Spleen (tissue), 11 donors: ENCODE measurements at regions not wholly inside any gene's neighbourhood (a gene's known extent, or its start where the extent isn't known, plus 50 kb on each side); places are given as distances from the start of the nearest gene placed in this dataset.

Experiments
- DNase-seq: peaks from one replicate; pipeline ENCODE4 v3.0.0-alpha.2; 2020
- H3K27ac ChIP-seq, 8 donors: fragments of 200-600 bp; sonication (generic) in 7 of 8; 1 replicate in 4 of 8; 2 replicates in 4 of 8; pipeline versions ENCODE4 v1.5.0 to v1.8.0; 2016 to 2021; ENCODE audit warnings: inconsistent platforms in 4 of 8, mild to moderate bottlenecking in 4 of 8, moderate library complexity in 1 of 8
- H3K27me3 ChIP-seq, 7 donors: fragments of 200-600 bp; sonication (generic) in 6 of 7; replicated peaks in 1 of 7; 1 replicate in 4 of 7; 2 replicates in 3 of 7; pipeline versions ENCODE4 v1.5.0 to v1.8.0; 2016 to 2021; ENCODE audit warnings: inconsistent platforms in 3 of 7, mild to moderate bottlenecking in 1 of 7
- H3K36me3 ChIP-seq, 6 donors: fragments of 200-600 bp; sonication (generic) in 5 of 6; 1 replicate in 4 of 6; 2 replicates in 2 of 6; pipeline versions ENCODE4 v1.5.0 to v1.8.0; 2016 to 2021; ENCODE audit warnings: inconsistent platforms in 2 of 6
- H3K4me1 ChIP-seq, 6 donors: fragments of 200-600 bp; sonication (generic) in 5 of 6; 1 replicate in 3 of 6; 2 replicates in 3 of 6; pipeline versions ENCODE4 v1.5.0 to v1.8.0; 2016 to 2021; ENCODE audit warnings: inconsistent platforms in 3 of 6
- H3K4me3 ChIP-seq, 8 donors: fragments of 200-600 bp; sonication (generic) in 7 of 8; 1 replicate in 4 of 8; 2 replicates in 4 of 8; pipeline versions ENCODE4 v1.5.0 to v1.8.0; 2016 to 2021; ENCODE audit warnings: inconsistent platforms in 4 of 8, mild to moderate bottlenecking in 4 of 8, moderate library complexity in 2 of 8
- H3K9me3 ChIP-seq, 8 donors: fragments of 200-600 bp; sonication (generic) in 7 of 8; 1 replicate in 4 of 8; 2 replicates in 4 of 8; pipeline versions ENCODE4 v1.5.0 to v1.8.0; 2016 to 2021; ENCODE audit warnings: inconsistent platforms in 4 of 8
- POLR2A ChIP-seq, 3 donors: fragments of 450-650 bp; IDR thresholded peaks; one replicate each; pipeline ENCODE4 v1.5.1; 2017; ENCODE audit warnings: antibody characterized with exemption in 3 of 3, mild to moderate bottlenecking in 1 of 3
- POLR2AphosphoS5 ChIP-seq, 3 donors: sonication (generic); formaldehyde crosslinking; IDR thresholded peaks; one replicate each; pipeline ENCODE4 v1.5.1; 2017; ENCODE audit warnings: antibody characterized with exemption in 3 of 3
- WGBS, 5 donors: extraction: QIAGEN DNeasy Blood & Tissue Kit in 3 of 5; methylation state at CpG; one replicate each; pipeline versions ENCODE4 v1.1.5 to v1.1.7; 2013 to 2018; 5-methylcytosine and 5-hydroxymethylcytosine counted together
- intact Hi-C: fragments of 100-400 bp; cut with DNase I; formaldehyde crosslinking; loops from one replicate; pipeline ENCODE4 v1.15.0; 2023; ENCODE audit warnings: low total_unique reads
- TF ChIP-seq, protein P1 (sequence below), 11 experiments: fragments of 200-600 bp in 7 of 11; fragments of 450-650 bp in 4 of 11; sonication (generic) in 4 of 11; IDR thresholded peaks in 8 of 11; conservative IDR thresholded peaks in 3 of 11; 1 replicate in 7 of 11; 2 replicates in 4 of 11; pipeline versions ENCODE4 v1.4.0 to v1.8.0; 2016 to 2021; ENCODE audit warnings: antibody characterized with exemption in 11 of 11, inconsistent platforms in 4 of 11, mild to moderate bottlenecking in 1 of 11
- donor health status: healthy with polysubstance abuse.
- donor health status: DM: no; HTN: no; CAD: no; lungs with moderate emphysema.
- donor health status: DM: no; HTN: no; CAD: no.
- donor health status: Bipolar disorder and iron deficiency.
- donor health status: healthy.
- donor health status: DM: no; HTN: no; CAD: no.
- donor health status: DM: yes; HTN: yes; CAD: no.

- TF ChIP-seq POLR2AphosphoS5 (IDR thresholded peaks at IDR 0.05): no peak
- TF ChIP-seq POLR2A (IDR thresholded peaks at IDR 0.05): no peak
- TF ChIP-seq, protein P1, sequence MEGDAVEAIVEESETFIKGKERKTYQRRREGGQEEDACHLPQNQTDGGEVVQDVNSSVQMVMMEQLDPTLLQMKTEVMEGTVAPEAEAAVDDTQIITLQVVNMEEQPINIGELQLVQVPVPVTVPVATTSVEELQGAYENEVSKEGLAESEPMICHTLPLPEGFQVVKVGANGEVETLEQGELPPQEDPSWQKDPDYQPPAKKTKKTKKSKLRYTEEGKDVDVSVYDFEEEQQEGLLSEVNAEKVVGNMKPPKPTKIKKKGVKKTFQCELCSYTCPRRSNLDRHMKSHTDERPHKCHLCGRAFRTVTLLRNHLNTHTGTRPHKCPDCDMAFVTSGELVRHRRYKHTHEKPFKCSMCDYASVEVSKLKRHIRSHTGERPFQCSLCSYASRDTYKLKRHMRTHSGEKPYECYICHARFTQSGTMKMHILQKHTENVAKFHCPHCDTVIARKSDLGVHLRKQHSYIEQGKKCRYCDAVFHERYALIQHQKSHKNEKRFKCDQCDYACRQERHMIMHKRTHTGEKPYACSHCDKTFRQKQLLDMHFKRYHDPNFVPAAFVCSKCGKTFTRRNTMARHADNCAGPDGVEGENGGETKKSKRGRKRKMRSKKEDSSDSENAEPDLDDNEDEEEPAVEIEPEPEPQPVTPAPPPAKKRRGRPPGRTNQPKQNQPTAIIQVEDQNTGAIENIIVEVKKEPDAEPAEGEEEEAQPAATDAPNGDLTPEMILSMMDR (IDR thresholded peaks at IDR 0.05 in 8 of 11, conservative IDR thresholded peaks at IDR 0.05 in 3 of 11): no peak
- H3K27ac ChIP-seq: no peak overlapping the region
- no peak overlapping the region for H3K4me3 ChIP-seq
- DNase-seq: no peak
- WGBS, 5 donors: 78 to 86% (median 84%) methylated on average over 15 of the region's 15 CpGs
- intact Hi-C loops: no loop called here
- H3K27me3 ChIP-seq: no peaks in the 10 kb centered on the region
- peaks cover 0 to 10% (median 7%) of the 10 kb centered on the region in 8 donors for H3K9me3 ChIP-seq
- H3K4me1 ChIP-seq: peaks cover 0 to 6% (median 0%) of the 10 kb centered on the region in 6 donors
- H3K36me3 ChIP-seq: no peaks in the 10 kb centered on the region
These were observed 104.6 kb downstream of the METRNL start for GRCh38 chr17:83183951-83184506.

DNA sequence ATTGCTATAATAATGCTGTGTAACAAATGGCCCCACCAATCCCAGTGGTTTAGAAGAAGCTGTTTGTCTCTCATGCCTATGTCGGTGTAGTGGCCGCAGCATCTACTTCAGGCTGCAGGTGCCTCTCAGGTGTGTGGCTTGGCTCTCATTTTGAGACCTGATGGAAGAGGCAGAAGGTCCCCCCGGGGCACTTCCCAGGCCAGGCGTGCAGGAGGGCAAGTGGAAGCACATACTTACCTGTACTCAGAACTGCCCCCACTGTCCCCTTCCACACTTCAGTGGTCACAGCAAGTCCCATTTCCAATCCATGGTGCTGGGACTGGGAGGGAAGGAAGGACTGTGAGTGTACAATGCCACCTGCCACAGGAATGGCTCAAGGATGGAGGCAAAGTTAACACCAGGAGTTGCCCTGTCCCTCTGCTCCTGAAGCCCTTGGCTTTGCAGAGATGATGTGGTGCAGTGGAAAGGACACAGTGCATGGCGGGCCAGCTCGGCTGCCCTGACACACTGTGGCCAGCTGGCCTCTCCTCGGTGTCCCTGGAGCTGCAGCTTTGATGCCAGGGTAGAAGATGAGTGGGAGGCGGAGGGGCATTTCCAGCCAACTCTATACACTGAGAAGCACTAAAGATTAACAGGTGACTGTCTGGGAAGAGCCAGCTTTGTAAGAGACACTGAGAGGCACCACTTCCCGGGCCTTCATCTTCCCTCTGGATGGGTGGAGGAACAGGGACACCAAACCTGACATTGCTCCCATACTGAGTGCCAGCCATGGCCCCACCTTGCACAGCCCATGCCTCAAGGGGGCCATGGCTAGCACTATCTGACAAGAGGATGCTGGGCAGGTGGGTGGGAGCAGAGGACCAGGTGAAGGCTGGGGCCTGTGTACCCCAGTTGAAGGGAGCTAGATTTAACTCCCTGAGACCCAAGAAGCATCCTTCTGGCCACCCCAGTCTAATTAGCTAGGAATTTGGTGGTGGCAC, 105.9 kb downstream of the METRNL start:
- Histone ChIP-seq H3K4me3 (no peak overlapping the region), H3K9me3 (peaks cover 0 to 10% (median 7%) of the 10 kb centered on the region in 8 donors), H3K27me3 (peaks cover 0 to 7% (median 0%) of the 10 kb centered on the region in 7 donors), H3K4me1 (peaks cover 0 to 6% (median 0%) of the 10 kb centered on the region in 6 donors), H3K36me3 (no peaks in the 10 kb centered on the region), H3K27ac (no peak overlapping the region)
- intact Hi-C loops: no loop called here
- TF ChIP-seq POLR2AphosphoS5 (IDR thresholded peaks at IDR 0.05) (no peak), POLR2A (IDR thresholded peaks at IDR 0.05) (no peak)
- TF ChIP-seq, protein P1 (IDR thresholded peaks at IDR 0.05 in 8 of 11, conservative IDR thresholded peaks at IDR 0.05 in 3 of 11): no peak
- WGBS, 5 donors: 90 to 94% (median 93%) methylated on average over 9 of the region's 9 CpGs
- DNase-seq: no peak

GRCh38 chr17:83186226-83186625, 106.8 kb downstream of the METRNL start:
- 25 to 45% (median 39%) methylated on average over 4 of the region's 4 CpGs; no CpG with 5 or more reads in 1 of the 5 donors for WGBS, 5 donors
- TF ChIP-seq POLR2AphosphoS5 (IDR thresholded peaks at IDR 0.05) (no peak), POLR2A (IDR thresholded peaks at IDR 0.05) (no peak)
- TF ChIP-seq, protein P1 (IDR thresholded peaks at IDR 0.05 in 8 of 11, conservative IDR thresholded peaks at IDR 0.05 in 3 of 11): no peak
- intact Hi-C loops: no loop called here
- Histone ChIP-seq H3K27me3 (peaks cover 0 to 10% (median 0%) of the 10 kb centered on the region in 7 donors), H3K36me3 (no peaks in the 10 kb centered on the region), H3K27ac (no peak overlapping the region), H3K4me1 (peaks cover 0 to 6% (median 0%) of the 10 kb centered on the region in 6 donors), H3K4me3 (no peak overlapping the region), H3K9me3 (peaks cover 0 to 10% (median 7%) of the 10 kb centered on the region in 8 donors)
- no peak for DNase-seq
